H9 (cell line): ENCODE measurements at regions not wholly inside any gene's neighbourhood (a gene's known extent, or its start where the extent isn't known, plus 50 kb on each side); places are given as distances from the start of the nearest gene placed in this dataset.
A peak's percentile ranks its signal among the peaks of the same experiment; 100 is the strongest.

Experiments
- DNase-seq: peaks from one replicate; pipeline ENCODE4 v3.0.0-alpha.2; 2017
- H2AFZ ChIP-seq: one replicate; pipeline ENCODE4 v1.6.1; 2013; ENCODE audit warnings: mild to moderate bottlenecking, low read length, control low read depth, moderate library complexity
- H2AK5ac ChIP-seq: 2 replicates; pipeline ENCODE4 v1.6.1; 2013; ENCODE audit warnings: low read length, control low read depth, mixed read lengths; ENCODE audit not compliant: insufficient read length
- H2BK120ac ChIP-seq: one replicate; pipeline ENCODE4 v1.6.1; 2013; ENCODE audit warnings: low read depth, mild to moderate bottlenecking, low read length, control low read depth, inconsistent platforms; ENCODE audit not compliant: poor library complexity, severe bottlenecking
- H2BK12ac ChIP-seq: 2 replicates; pipeline ENCODE4 v1.6.1; 2013; ENCODE audit warnings: low read length, control low read depth, mixed read lengths, low read depth; ENCODE audit not compliant: insufficient read length
- H2BK15ac ChIP-seq: 2 replicates; pipeline ENCODE4 v1.6.1; 2013; ENCODE audit warnings: low read depth, low read length, control low read depth
- H2BK20ac ChIP-seq: one replicate; pipeline ENCODE4 v1.6.1; 2013; ENCODE audit warnings: low read depth, mild to moderate bottlenecking, low read length, control low read depth, inconsistent platforms; ENCODE audit not compliant: poor library complexity, severe bottlenecking
- H2BK5ac ChIP-seq: 2 replicates; pipeline ENCODE4 v1.6.1; 2013; ENCODE audit warnings: low read length, control low read depth, mixed read lengths; ENCODE audit not compliant: insufficient read length
- H3K14ac ChIP-seq: 2 replicates; pipeline ENCODE4 v1.6.1; 2013; ENCODE audit warnings: low read length, control low read depth; ENCODE audit not compliant: insufficient read depth
- H3K18ac ChIP-seq: 2 replicates; pipeline ENCODE4 v1.6.1; 2013; ENCODE audit warnings: low read depth, mild to moderate bottlenecking, mixed read lengths, low read length, control low read depth; ENCODE audit not compliant: insufficient read length
- H3K23ac ChIP-seq: 2 replicates; pipeline ENCODE4 v1.6.1; 2013; ENCODE audit warnings: low read length, control low read depth, mixed read lengths, low read depth; ENCODE audit not compliant: insufficient read length
- H3K23me2 ChIP-seq: 2 replicates; pipeline ENCODE4 v1.6.1; 2013; ENCODE audit warnings: low read depth, mild to moderate bottlenecking, mixed read lengths, low read length, control low read depth; ENCODE audit not compliant: insufficient read length, poor library complexity, severe bottlenecking
- H3K27ac ChIP-seq: 2 replicates; pipeline ENCODE4 v1.5.1; 2013; ENCODE audit warnings: low read length, control low read depth, mixed read lengths, low read depth; ENCODE audit not compliant: insufficient read length
- H3K27me3 ChIP-seq: 2 replicates; pipeline ENCODE4 v1.6.1; 2013; ENCODE audit warnings: low read length, control low read depth, inconsistent platforms; ENCODE audit not compliant: insufficient read depth
- H3K4ac ChIP-seq: 2 replicates; pipeline ENCODE4 v1.6.1; 2013; ENCODE audit warnings: low read depth, mild to moderate bottlenecking, control low read depth, inconsistent platforms, low read length, moderate library complexity
- H3K4me1 ChIP-seq: 2 replicates; pipeline ENCODE4 v1.6.1; 2013; ENCODE audit warnings: low read length, control low read depth, inconsistent platforms; ENCODE audit not compliant: insufficient read depth
- H3K4me2 ChIP-seq: 2 replicates; pipeline ENCODE4 v1.6.1; 2013; ENCODE audit warnings: low read length, control low read depth, mixed read lengths; ENCODE audit not compliant: insufficient read length, insufficient read depth
- H3K56ac ChIP-seq: 2 replicates; pipeline ENCODE4 v1.6.1; 2013; ENCODE audit warnings: low read depth, mild to moderate bottlenecking, mixed read lengths, low read length, control low read depth; ENCODE audit not compliant: insufficient read length
- H3K79me1 ChIP-seq: 2 replicates; pipeline ENCODE4 v1.6.1; 2013; ENCODE audit warnings: low read depth, mild to moderate bottlenecking, moderate library complexity, low read length, control low read depth, inconsistent platforms; ENCODE audit not compliant: insufficient read depth, poor library complexity, severe bottlenecking
- H3K79me2 ChIP-seq: 2 replicates; pipeline ENCODE4 v1.6.1; 2013; ENCODE audit warnings: low read length, control low read depth, inconsistent platforms; ENCODE audit not compliant: insufficient read depth
- H3K9ac ChIP-seq: 2 replicates; pipeline ENCODE4 v1.6.1; 2013; ENCODE audit warnings: low read length, control low read depth, mixed read lengths; ENCODE audit not compliant: insufficient read length; ENCODE audit errors: extremely low read depth
- H3K9me3 ChIP-seq: one replicate; pipeline ENCODE4 v1.6.1; 2013; ENCODE audit warnings: low read depth, low read length, inconsistent platforms; ENCODE audit not compliant: control insufficient read depth
- H3T11ph ChIP-seq: one replicate; pipeline ENCODE4 v1.6.1; 2013; ENCODE audit warnings: mild to moderate bottlenecking, low read length, control low read depth, inconsistent platforms
- H4K20me1 ChIP-seq: one replicate; pipeline ENCODE4 v1.6.1; 2013; ENCODE audit not compliant: control insufficient read depth, insufficient read length, insufficient read depth
- H4K5ac ChIP-seq: 2 replicates; pipeline ENCODE4 v1.6.1; 2013; ENCODE audit warnings: low read depth, mild to moderate bottlenecking, mixed read lengths, low read length, control low read depth; ENCODE audit not compliant: insufficient read length
- H4K8ac ChIP-seq: replicated peaks from 2 replicates; pipeline ENCODE4 v1.6.1; 2013; ENCODE audit warnings: low read length, control low read depth, mixed read lengths, low read depth; ENCODE audit not compliant: insufficient read length
- H4K91ac ChIP-seq: 2 replicates; pipeline ENCODE4 v1.6.1; 2013; ENCODE audit warnings: low read depth, mild to moderate bottlenecking, moderate library complexity, mixed read lengths, low read length, control low read depth; ENCODE audit not compliant: insufficient read length
- H3K27ac Mint-ChIP-seq, 3 experiments: 2 replicates in 2 of 3; 3 replicates in 1 of 3; pipeline ENCODE4 v1.8.0; 2020 to 2021; ENCODE audit warnings: mixed read lengths in 3 of 3, mild to moderate bottlenecking in 1 of 3, moderate library complexity in 1 of 3
- H3K27me3 Mint-ChIP-seq: 2 replicates; pipeline ENCODE4 v1.8.0; 2021; ENCODE audit warnings: low read depth, mild to moderate bottlenecking, moderate library complexity, mixed read lengths
- H3K36me3 Mint-ChIP-seq, 3 experiments: 2 replicates in 2 of 3; 3 replicates in 1 of 3; pipeline ENCODE4 v1.8.0; 2020 to 2021; ENCODE audit warnings: low read depth in 3 of 3, mixed read lengths in 3 of 3; ENCODE audit not compliant: insufficient read depth in 1 of 3
- H3K4me1 Mint-ChIP-seq, 2 experiments: 2 replicates each; pipeline ENCODE4 v1.8.0; 2020; ENCODE audit warnings: mixed read lengths in 2 of 2
- H3K4me3 Mint-ChIP-seq, 2 experiments: 2 replicates in 1 of 2; 3 replicates in 1 of 2; pipeline ENCODE4 v1.8.0; 2020 to 2021; ENCODE audit warnings: mild to moderate bottlenecking in 2 of 2, mixed read lengths in 2 of 2, moderate library complexity in 1 of 2
- H3K9me3 Mint-ChIP-seq, 2 experiments: 2 replicates in 1 of 2; 3 replicates in 1 of 2; pipeline ENCODE4 v1.8.0; 2020; ENCODE audit warnings: mild to moderate bottlenecking in 2 of 2, mixed read lengths in 2 of 2, moderate library complexity in 1 of 2
- CTCF ChIP-seq: fragments of 200-600 bp; sonication (generic); conservative IDR thresholded peaks from 3 replicates; pipeline ENCODE4 v1.8.0; 2021; ENCODE audit warnings: antibody characterized with exemption, mild to moderate bottlenecking
- WGBS: extraction: QIAGEN DNeasy Blood & Tissue Kit; methylation state at CpG from one replicate; pipeline ENCODE4 v1.1.7; 2013; ENCODE audit warnings: missing lambda C conversion rate, low lambda C conversion rate, mixed read lengths; ENCODE audit not compliant: insufficient read length; ENCODE audit errors: extremely low coverage; 5-methylcytosine and 5-hydroxymethylcytosine counted together

GRCh38 chr6:170159022-170159965 is 131.6 kb downstream of the DLL1 start:
- no peak overlapping the region for H3K4me3 Mint-ChIP-seq
- TF ChIP-seq CTCF = no peak
- H2BK12ac ChIP-seq = no peak overlapping the region
- H3T11ph ChIP-seq = no peak overlapping the region
- no peak overlapping the region for H3K27ac ChIP-seq
- no peak overlapping the region for H2BK5ac ChIP-seq
- no peaks in the 10 kb centered on the region for H3K9me3 ChIP-seq
- no peaks in the 10 kb centered on the region for H3K79me1 ChIP-seq
- no peaks in the 10 kb centered on the region for H4K20me1 ChIP-seq
- H3K18ac ChIP-seq = no peak overlapping the region
- H3K27me3 ChIP-seq = no peaks in the 10 kb centered on the region
- H3K4ac ChIP-seq = no peak overlapping the region
- H3K4me1 ChIP-seq = no peaks in the 10 kb centered on the region
- no peak overlapping the region for H3K14ac ChIP-seq
- no peak overlapping the region for H2BK15ac ChIP-seq
- peaks cover 0 to 9% of the 10 kb centered on the region in 2 experiments; a peak in 1 of 5 replicates for H3K9me3 Mint-ChIP-seq
- H3K56ac ChIP-seq = no peak overlapping the region
- H3K79me2 ChIP-seq = no peaks in the 10 kb centered on the region
- no CpG with 5 or more reads among the region's 53 CpGs for WGBS
- no peaks in the 10 kb centered on the region for H3K23me2 ChIP-seq
- no peak overlapping the region for H3K9ac ChIP-seq
- H2BK120ac ChIP-seq = no peak overlapping the region
- no peak overlapping the region for H2AK5ac ChIP-seq
- no peak overlapping the region for H4K91ac ChIP-seq
- no peaks in the 10 kb centered on the region for H3K4me1 Mint-ChIP-seq
- H3K27me3 Mint-ChIP-seq = no peaks in the 10 kb centered on the region; the same call in 1 of the 2 replicates
- no peak overlapping the region for H2BK20ac ChIP-seq
- peak; percentile 28 for DNase-seq
- H3K23ac ChIP-seq = no peak overlapping the region
- no peak overlapping the region for H4K8ac ChIP-seq
- H3K27ac Mint-ChIP-seq = no peak overlapping the region
- no peak overlapping the region for H4K5ac ChIP-seq
- H2AFZ ChIP-seq = no peak overlapping the region
- no peaks in the 10 kb centered on the region; a peak in 1 of 7 replicates for H3K36me3 Mint-ChIP-seq
- H3K4me2 ChIP-seq = no peak overlapping the region
